ENCODE measurements at regions not wholly inside any gene's neighbourhood (a gene's known extent, or its start where the extent isn't known, plus 50 kb on each side); places are given as distances from the start of the nearest gene placed in this dataset.

DNA sequence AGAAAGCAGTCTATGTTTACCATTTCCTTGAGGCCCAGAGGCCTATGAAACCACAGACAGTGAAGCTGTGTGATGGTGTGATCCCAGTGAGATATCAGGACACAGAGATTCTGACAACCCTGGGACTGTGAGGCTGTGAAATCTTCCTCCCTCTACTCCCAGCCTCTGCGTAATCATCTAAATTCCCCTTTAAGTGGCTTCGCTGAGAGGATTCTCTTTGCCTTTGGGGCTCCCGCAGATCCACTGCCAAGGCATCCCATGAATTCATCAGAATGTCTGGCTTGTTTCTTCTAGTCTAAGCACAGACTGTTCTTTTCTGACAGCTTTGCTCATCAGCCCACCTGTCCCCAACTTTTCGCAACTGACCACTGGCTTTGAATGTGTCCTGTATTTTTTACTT is 901.2 kb upstream of the NR2F2 start:
- Histone ChIP-seq H2AFZ (ENCODE audit: low read depth, low read length) (no peak overlapping the region), H3K79me2 (ENCODE audit: low read length) (no peaks in the 10 kb centered on the region), H3K4me2 (ENCODE audit: low read length) (no peak overlapping the region), H4K20me1 (ENCODE audit: insufficient read depth, low read length) (no peaks in the 10 kb centered on the region), H3K27ac (ENCODE audit: low read length) (no peak overlapping the region), H3K27me3 (ENCODE audit: low read depth, low read length) (no peaks in the 10 kb centered on the region), H3K9ac (ENCODE audit: low read length) (no peak overlapping the region), H3K9me3 (ENCODE audit: insufficient read depth, low read length) (0 out of 2 replicates have a peak, but pooled peaks cover 2% of the 10 kb centered on the region), H3K36me3 (replicated peaks; ENCODE audit: low read depth, low read length) (no peaks in the 10 kb centered on the region), H3K4me1 (ENCODE audit: low read length) (no peaks in the 10 kb centered on the region), H3K4me3 (ENCODE audit: low read length) (no peak overlapping the region)
- TF ChIP-seq, protein P1, sequence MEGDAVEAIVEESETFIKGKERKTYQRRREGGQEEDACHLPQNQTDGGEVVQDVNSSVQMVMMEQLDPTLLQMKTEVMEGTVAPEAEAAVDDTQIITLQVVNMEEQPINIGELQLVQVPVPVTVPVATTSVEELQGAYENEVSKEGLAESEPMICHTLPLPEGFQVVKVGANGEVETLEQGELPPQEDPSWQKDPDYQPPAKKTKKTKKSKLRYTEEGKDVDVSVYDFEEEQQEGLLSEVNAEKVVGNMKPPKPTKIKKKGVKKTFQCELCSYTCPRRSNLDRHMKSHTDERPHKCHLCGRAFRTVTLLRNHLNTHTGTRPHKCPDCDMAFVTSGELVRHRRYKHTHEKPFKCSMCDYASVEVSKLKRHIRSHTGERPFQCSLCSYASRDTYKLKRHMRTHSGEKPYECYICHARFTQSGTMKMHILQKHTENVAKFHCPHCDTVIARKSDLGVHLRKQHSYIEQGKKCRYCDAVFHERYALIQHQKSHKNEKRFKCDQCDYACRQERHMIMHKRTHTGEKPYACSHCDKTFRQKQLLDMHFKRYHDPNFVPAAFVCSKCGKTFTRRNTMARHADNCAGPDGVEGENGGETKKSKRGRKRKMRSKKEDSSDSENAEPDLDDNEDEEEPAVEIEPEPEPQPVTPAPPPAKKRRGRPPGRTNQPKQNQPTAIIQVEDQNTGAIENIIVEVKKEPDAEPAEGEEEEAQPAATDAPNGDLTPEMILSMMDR (IDR thresholded peaks at IDR 0.05; ENCODE audit: low read depth, low read length): no peak
- no peak for TF ChIP-seq EZH2phosphoT487 (IDR thresholded peaks at IDR 0.05; ENCODE audit: low read depth)

DNA sequence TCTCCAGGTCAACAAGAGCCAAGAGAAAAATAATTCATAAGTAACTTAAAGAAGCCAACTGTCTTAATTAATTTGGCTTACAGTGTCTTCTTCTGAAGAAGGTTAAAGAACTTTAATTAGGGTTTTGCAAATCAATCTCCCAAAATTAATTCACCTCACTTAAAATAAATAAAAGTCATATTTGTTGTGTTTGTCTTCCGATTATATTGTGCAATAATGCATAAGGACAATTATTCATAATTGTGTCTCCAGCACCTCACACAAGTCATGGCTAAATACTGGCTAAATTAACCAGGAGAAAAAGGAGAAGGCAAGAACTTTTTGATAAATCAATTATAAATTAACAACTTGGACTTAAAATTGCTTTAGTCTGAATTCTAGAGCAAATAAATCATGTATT is 899.0 kb upstream of the NR2F2 start:
- no peaks in the 10 kb centered on the region for H3K27me3 ChIP-seq (ENCODE audit: low read depth, low read length)
- no peaks in the 10 kb centered on the region for H3K4me1 ChIP-seq (ENCODE audit: low read length)
- no peaks in the 10 kb centered on the region for H4K20me1 ChIP-seq (ENCODE audit: insufficient read depth, low read length)
- H3K79me2 ChIP-seq (ENCODE audit: low read length): no peaks in the 10 kb centered on the region
- no peak overlapping the region for H2AFZ ChIP-seq (ENCODE audit: low read depth, low read length)
- TF ChIP-seq, protein P1 (IDR thresholded peaks at IDR 0.05; ENCODE audit: low read depth, low read length): no peak
- no peak for TF ChIP-seq EZH2phosphoT487 (IDR thresholded peaks at IDR 0.05; ENCODE audit: low read depth)
- no peaks in the 10 kb centered on the region for H3K9me3 ChIP-seq (ENCODE audit: insufficient read depth, low read length)
- no peak overlapping the region for H3K9ac ChIP-seq (ENCODE audit: low read length)
- H3K36me3 ChIP-seq (replicated peaks; ENCODE audit: low read depth, low read length): no peaks in the 10 kb centered on the region
- no peak overlapping the region for H3K4me2 ChIP-seq (ENCODE audit: low read length)
- no peak overlapping the region for H3K4me3 ChIP-seq (ENCODE audit: low read length)
- H3K27ac ChIP-seq (ENCODE audit: low read length): no peak overlapping the region

DNA sequence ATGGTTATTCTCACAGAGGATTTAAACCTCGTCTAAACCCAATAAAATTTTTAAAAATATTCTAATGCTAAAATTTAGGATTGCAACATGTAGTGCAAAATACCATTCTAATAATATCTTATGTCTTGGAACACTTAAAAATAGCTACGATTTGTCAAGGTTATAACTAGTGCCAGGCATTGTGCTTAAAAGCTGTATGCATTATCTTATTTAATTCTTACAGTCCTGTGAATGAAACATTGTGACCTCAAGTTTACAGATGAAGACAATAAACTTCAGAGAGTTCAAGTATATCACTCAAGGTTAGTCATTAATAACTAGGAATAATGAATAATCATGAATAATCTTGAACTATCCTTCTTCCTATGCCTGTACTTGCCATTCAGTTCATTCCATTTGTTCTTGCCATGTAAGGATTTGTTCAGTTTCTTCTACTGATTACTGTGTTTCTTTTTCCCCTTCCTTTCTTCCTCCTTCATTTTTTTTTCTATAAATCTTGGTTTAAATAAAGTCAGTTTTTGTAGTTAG is 897.6 kb upstream of the NR2F2 start:
- Histone ChIP-seq H3K79me2 (ENCODE audit: low read length) (no peaks in the 10 kb centered on the region), H3K9me3 (ENCODE audit: insufficient read depth, low read length) (no peaks in the 10 kb centered on the region), H3K27me3 (ENCODE audit: low read depth, low read length) (no peaks in the 10 kb centered on the region), H3K27ac (ENCODE audit: low read length) (no peak overlapping the region), H3K4me1 (ENCODE audit: low read length) (no peaks in the 10 kb centered on the region), H3K36me3 (replicated peaks; ENCODE audit: low read depth, low read length) (no peaks in the 10 kb centered on the region), H4K20me1 (ENCODE audit: insufficient read depth, low read length) (no peaks in the 10 kb centered on the region), H3K9ac (ENCODE audit: low read length) (no peak overlapping the region), H2AFZ (ENCODE audit: low read depth, low read length) (no peak overlapping the region), H3K4me2 (ENCODE audit: low read length) (no peak overlapping the region), H3K4me3 (ENCODE audit: low read length) (no peak overlapping the region)
- TF ChIP-seq, protein P1 (IDR thresholded peaks at IDR 0.05; ENCODE audit: low read depth, low read length): no peak
- TF ChIP-seq EZH2phosphoT487 (IDR thresholded peaks at IDR 0.05; ENCODE audit: low read depth): no peak

DNA sequence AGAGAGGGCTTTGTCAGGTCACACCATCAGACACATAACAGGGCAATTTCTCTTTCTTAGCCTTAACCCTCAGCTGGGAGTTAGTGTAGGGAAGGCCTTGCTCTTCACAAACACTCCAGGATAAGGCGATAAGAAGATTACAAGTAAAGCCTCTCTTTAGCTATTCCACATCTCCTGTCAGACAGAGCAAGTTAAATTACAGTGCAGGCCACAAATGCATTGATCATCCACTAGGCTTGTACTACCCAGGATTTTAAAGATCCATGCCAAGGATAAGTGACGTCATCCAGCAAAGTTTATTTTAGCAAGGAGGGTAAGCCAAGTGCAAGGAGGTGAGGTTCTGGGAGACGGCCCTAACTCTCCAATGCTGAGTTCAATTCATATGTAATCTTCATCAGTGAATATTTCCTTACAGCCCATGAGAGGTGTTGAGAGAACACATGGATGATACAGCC is 890.6 kb upstream of the NR2F2 start:
- H2AFZ ChIP-seq (ENCODE audit: low read depth, low read length): no peak overlapping the region

More for the DNA sequence above, 890.6 kb upstream of the NR2F2 start:
- no peaks in the 10 kb centered on the region for H3K36me3 ChIP-seq (replicated peaks; ENCODE audit: low read depth, low read length)
- no peak overlapping the region for H3K9ac ChIP-seq (ENCODE audit: low read length)
- H3K27ac ChIP-seq (ENCODE audit: low read length): no peak overlapping the region
- no peak overlapping the region for H3K4me3 ChIP-seq (ENCODE audit: low read length)
- no peaks in the 10 kb centered on the region for H4K20me1 ChIP-seq (ENCODE audit: insufficient read depth, low read length)
- H3K4me2 ChIP-seq (ENCODE audit: low read length): no peak overlapping the region
- H3K4me1 ChIP-seq (ENCODE audit: low read length): no peaks in the 10 kb centered on the region
- H3K79me2 ChIP-seq (ENCODE audit: low read length): no peaks in the 10 kb centered on the region
- no peaks in the 10 kb centered on the region for H3K27me3 ChIP-seq (ENCODE audit: low read depth, low read length)
- TF ChIP-seq, protein P1 (IDR thresholded peaks at IDR 0.05; ENCODE audit: low read depth, low read length): no peak
- TF ChIP-seq EZH2phosphoT487 (IDR thresholded peaks at IDR 0.05; ENCODE audit: low read depth): no peak
- no peaks in the 10 kb centered on the region for H3K9me3 ChIP-seq (ENCODE audit: insufficient read depth, low read length)

Measured in OCI-LY3 (cell line).